Thoracic aorta (tissue), 2 donors: ENCODE measurements at regions not wholly inside any gene's neighbourhood (a gene's known extent, or its start where the extent isn't known, plus 50 kb on each side); places are given as distances from the start of the nearest gene placed in this dataset.

ENCODE experiments used
- ATAC-seq: fragments of 150-250 bp; one replicate; pipeline ENCODE4 v1.8.0; 2017; ENCODE audit warnings: low read depth; ENCODE audit not compliant: insufficient number of reproducible peaks, low FRiP score
- DNase-seq: peaks from one replicate; pipeline ENCODE4 v3.0.0-alpha.2; 2020; ENCODE audit warnings: low spot score
- H3K27ac ChIP-seq, 2 donors: fragments of 200-600 bp; sonication (generic); 1 replicate in 1 of 2; 2 replicates in 1 of 2; pipeline ENCODE4 v1.5.1; 2016; ENCODE audit warnings: mild to moderate bottlenecking in 2 of 2, moderate library complexity in 2 of 2
- H3K27me3 ChIP-seq: fragments of 200-600 bp; sonication (generic); replicated peaks from 2 replicates; pipeline ENCODE4 v1.6.0; 2016; ENCODE audit warnings: mild to moderate bottlenecking; ENCODE audit not compliant: insufficient read depth
- H3K36me3 ChIP-seq: fragments of 200-600 bp; sonication (generic); one replicate; pipeline ENCODE4 v1.5.1; 2016
- H3K4me1 ChIP-seq, 2 donors: fragments of 200-600 bp; sonication (generic); 1 replicate in 1 of 2; 2 replicates in 1 of 2; pipeline versions ENCODE4 v1.5.1 to v1.6.0; 2016; ENCODE audit warnings: low read depth in 2 of 2, mild to moderate bottlenecking in 1 of 2; ENCODE audit not compliant: control insufficient read depth in 1 of 2
- H3K4me3 ChIP-seq: fragments of 200-600 bp; sonication (generic); 2 replicates; pipeline ENCODE4 v1.5.1; 2016; ENCODE audit warnings: mild to moderate bottlenecking
- H3K9me3 ChIP-seq: fragments of 200-600 bp; sonication (generic); 2 replicates; pipeline ENCODE4 v1.5.1; 2016
- TF ChIP-seq, protein P1 (sequence below): fragments of 200-600 bp; sonication (generic); IDR thresholded peaks from one replicate; pipeline ENCODE4 v1.5.1; 2019; ENCODE audit warnings: antibody characterized with exemption

GRCh38 chr17:34010534-34010933 is 244.6 kb upstream of the CCL2 start:
- Histone ChIP-seq H3K4me3 (no peak overlapping the region), H3K27me3 (no peaks in the 10 kb centered on the region), H3K36me3 (no peaks in the 10 kb centered on the region), H3K27ac (no peak overlapping the region), H3K9me3 (no peaks in the 10 kb centered on the region), H3K4me1 (no peaks in the 10 kb centered on the region)
- TF ChIP-seq, protein P1, sequence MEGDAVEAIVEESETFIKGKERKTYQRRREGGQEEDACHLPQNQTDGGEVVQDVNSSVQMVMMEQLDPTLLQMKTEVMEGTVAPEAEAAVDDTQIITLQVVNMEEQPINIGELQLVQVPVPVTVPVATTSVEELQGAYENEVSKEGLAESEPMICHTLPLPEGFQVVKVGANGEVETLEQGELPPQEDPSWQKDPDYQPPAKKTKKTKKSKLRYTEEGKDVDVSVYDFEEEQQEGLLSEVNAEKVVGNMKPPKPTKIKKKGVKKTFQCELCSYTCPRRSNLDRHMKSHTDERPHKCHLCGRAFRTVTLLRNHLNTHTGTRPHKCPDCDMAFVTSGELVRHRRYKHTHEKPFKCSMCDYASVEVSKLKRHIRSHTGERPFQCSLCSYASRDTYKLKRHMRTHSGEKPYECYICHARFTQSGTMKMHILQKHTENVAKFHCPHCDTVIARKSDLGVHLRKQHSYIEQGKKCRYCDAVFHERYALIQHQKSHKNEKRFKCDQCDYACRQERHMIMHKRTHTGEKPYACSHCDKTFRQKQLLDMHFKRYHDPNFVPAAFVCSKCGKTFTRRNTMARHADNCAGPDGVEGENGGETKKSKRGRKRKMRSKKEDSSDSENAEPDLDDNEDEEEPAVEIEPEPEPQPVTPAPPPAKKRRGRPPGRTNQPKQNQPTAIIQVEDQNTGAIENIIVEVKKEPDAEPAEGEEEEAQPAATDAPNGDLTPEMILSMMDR, result no peak
- no peak for DNase-seq
- ATAC-seq, result no peak

GRCh38 chr17:34011599-34011998 is 243.5 kb upstream of the CCL2 start:
- Histone ChIP-seq H3K9me3 (no peaks in the 10 kb centered on the region), H3K36me3 (no peaks in the 10 kb centered on the region), H3K27ac (no peak overlapping the region), H3K4me1 (no peaks in the 10 kb centered on the region), H3K27me3 (no peaks in the 10 kb centered on the region), H3K4me3 (no peak overlapping the region)
- no peak for DNase-seq
- ATAC-seq, result no peak
- TF ChIP-seq, protein P1, result no peak

GRCh38 chr17:34012709-34013375 is 242.2 kb upstream of the CCL2 start:
- no peaks in the 10 kb centered on the region for H3K4me1 ChIP-seq
- ATAC-seq (no peak), DNase-seq (no peak)
- no peaks in the 10 kb centered on the region for H3K9me3 ChIP-seq
- no peak overlapping the region for H3K27ac ChIP-seq
- no peak overlapping the region for H3K4me3 ChIP-seq
- TF ChIP-seq, protein P1, result no peak
- no peaks in the 10 kb centered on the region for H3K36me3 ChIP-seq
- H3K27me3 ChIP-seq, result no peaks in the 10 kb centered on the region

- ATAC-seq (no peak), DNase-seq (no peak)
- no peaks in the 10 kb centered on the region for H3K9me3 ChIP-seq
- H3K27ac ChIP-seq, result no peak overlapping the region
- no peak overlapping the region for H3K4me3 ChIP-seq
- no peaks in the 10 kb centered on the region for H3K27me3 ChIP-seq
- TF ChIP-seq, protein P1, result no peak
- no peaks in the 10 kb centered on the region for H3K36me3 ChIP-seq
- H3K4me1 ChIP-seq, result no peaks in the 10 kb centered on the region
Measured at GRCh38 chr17:34015253-34015652, 239.8 kb upstream of the CCL2 start.

DNA sequence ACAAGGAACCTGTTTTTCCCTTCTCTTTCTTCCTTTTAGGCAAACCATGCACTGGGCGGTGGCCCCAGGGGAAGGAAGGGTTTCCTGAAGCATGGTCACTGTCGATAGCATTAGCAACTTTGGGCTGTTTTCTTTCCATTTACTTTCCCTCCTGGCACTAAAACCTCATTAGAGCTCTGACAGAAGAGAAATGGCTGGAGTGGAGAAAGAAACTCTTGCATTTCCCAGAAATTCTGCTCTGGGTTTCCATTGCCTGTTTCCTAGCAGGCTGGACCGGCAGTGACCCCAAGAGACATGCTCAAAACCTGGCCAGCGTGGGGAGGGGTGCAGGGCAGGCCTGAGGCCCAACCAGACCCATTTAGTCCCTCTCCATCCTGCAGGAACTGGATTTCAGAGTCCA is 230.7 kb upstream of the CCL2 start:
- DNase-seq (no peak), ATAC-seq (no peak)
- H3K27ac ChIP-seq, result no peak overlapping the region
- no peak overlapping the region for H3K4me3 ChIP-seq
- no peaks in the 10 kb centered on the region for H3K27me3 ChIP-seq
- H3K4me1 ChIP-seq, result no peaks in the 10 kb centered on the region
- H3K36me3 ChIP-seq, result no peaks in the 10 kb centered on the region
- H3K9me3 ChIP-seq, result no peaks in the 10 kb centered on the region
- TF ChIP-seq, protein P1, result no peak
